ENCODE measurements at regions not wholly inside any gene's neighbourhood (a gene's known extent, or its start where the extent isn't known, plus 50 kb on each side); places are given as distances from the start of the nearest gene placed in this dataset.

- DNase-seq (ENCODE audit: low read depth in 2 of 2, low spot score in 1 of 2) = no peak
Measured at GRCh38 chr12:65596514-65597091, 227.7 kb upstream of the HMGA2 start.

GRCh38 chr12:65597527-65597926 lies 226.8 kb upstream of the HMGA2 start:
- DNase-seq (ENCODE audit: low read depth in 2 of 2, low spot score in 1 of 2) = no peak

- no peak for DNase-seq (ENCODE audit: low read depth in 2 of 2, low spot score in 1 of 2)
Measured at GRCh38 chr12:65598688-65599087, 225.6 kb upstream of the HMGA2 start.

- no peak for DNase-seq (ENCODE audit: low read depth in 2 of 2, low spot score in 1 of 2)
Measured at GRCh38 chr12:65602253-65602609, 222.1 kb upstream of the HMGA2 start.

- DNase-seq (ENCODE audit: low read depth in 2 of 2, low spot score in 1 of 2) = no peak
Measured at GRCh38 chr12:65602610-65603295, 221.5 kb upstream of the HMGA2 start.

GRCh38 chr12:65603438-65604351 lies 220.6 kb upstream of the HMGA2 start:
- DNase-seq (ENCODE audit: low read depth in 2 of 2, low spot score in 1 of 2) = no peak

- DNase-seq (ENCODE audit: low read depth in 2 of 2, low spot score in 1 of 2) = no peak
Measured at GRCh38 chr12:65605019-65605418, 219.3 kb upstream of the HMGA2 start.

GRCh38 chr12:65606008-65606766 lies 218.1 kb upstream of the HMGA2 start:
- DNase-seq (ENCODE audit: low read depth in 2 of 2, low spot score in 1 of 2) = no peak

GRCh38 chr12:65607401-65607841 lies 216.9 kb upstream of the HMGA2 start:
- DNase-seq (ENCODE audit: low read depth in 2 of 2, low spot score in 1 of 2) = no peak

GRCh38 chr12:65608319-65608916 lies 215.9 kb upstream of the HMGA2 start:
- no peak for DNase-seq (ENCODE audit: low read depth in 2 of 2, low spot score in 1 of 2)

- no peak for DNase-seq (ENCODE audit: low read depth in 2 of 2, low spot score in 1 of 2)
Measured at GRCh38 chr12:65609359-65609771, 214.9 kb upstream of the HMGA2 start.

- no peak for DNase-seq (ENCODE audit: low read depth in 2 of 2, low spot score in 1 of 2)
Measured at GRCh38 chr12:65611396-65611795, 212.9 kb upstream of the HMGA2 start.

GRCh38 chr12:65612440-65612839 lies 211.8 kb upstream of the HMGA2 start:
- no peak for DNase-seq (ENCODE audit: low read depth in 2 of 2, low spot score in 1 of 2)

GRCh38 chr12:65613692-65614091 lies 210.6 kb upstream of the HMGA2 start:
- DNase-seq (ENCODE audit: low read depth in 2 of 2, low spot score in 1 of 2) = no peak

- no peak for DNase-seq (ENCODE audit: low read depth in 2 of 2, low spot score in 1 of 2)
Measured at GRCh38 chr12:65614259-65614889, 209.9 kb upstream of the HMGA2 start.

- DNase-seq (ENCODE audit: low read depth in 2 of 2, low spot score in 1 of 2) = no peak
Measured at GRCh38 chr12:65615118-65615517, 209.2 kb upstream of the HMGA2 start.

GRCh38 chr12:65616022-65616421 lies 208.3 kb upstream of the HMGA2 start:
- DNase-seq (ENCODE audit: low read depth in 2 of 2, low spot score in 1 of 2) = no peak

GRCh38 chr12:65618588-65618987 lies 205.7 kb upstream of the HMGA2 start:
- DNase-seq (ENCODE audit: low read depth in 2 of 2, low spot score in 1 of 2) = no peak

GRCh38 chr12:65619018-65619417 lies 205.3 kb upstream of the HMGA2 start:
- DNase-seq (ENCODE audit: low read depth in 2 of 2, low spot score in 1 of 2) = no peak

GRCh38 chr12:65620046-65620445 lies 204.2 kb upstream of the HMGA2 start:
- DNase-seq (ENCODE audit: low read depth in 2 of 2, low spot score in 1 of 2) = no peak
